ENCODE measurements at regions not wholly inside any gene's neighbourhood (a gene's known extent, or its start where the extent isn't known, plus 50 kb on each side); places are given as distances from the start of the nearest gene placed in this dataset.

GRCh38 chr12:131613186-131613585, 97.7 kb upstream of the SFSWAP start:
- no peak overlapping the region for H3K4me3 ChIP-seq (ENCODE audit: low read depth, low read length)
- H3K36me3 ChIP-seq (ENCODE audit: control insufficient read depth, insufficient read depth, low read length), result no peaks in the 10 kb centered on the region
- no peaks in the 10 kb centered on the region for H3K27me3 ChIP-seq (ENCODE audit: control insufficient read depth, insufficient read depth, low read length)
- no peak for FAIRE-seq
- TF ChIP-seq CTCF (IDR thresholded peaks at IDR 0.05; ENCODE audit: insufficient read depth, low read length, severe bottlenecking), result no peak
- DNase-seq (ENCODE audit: low read depth), result no peak

DNA sequence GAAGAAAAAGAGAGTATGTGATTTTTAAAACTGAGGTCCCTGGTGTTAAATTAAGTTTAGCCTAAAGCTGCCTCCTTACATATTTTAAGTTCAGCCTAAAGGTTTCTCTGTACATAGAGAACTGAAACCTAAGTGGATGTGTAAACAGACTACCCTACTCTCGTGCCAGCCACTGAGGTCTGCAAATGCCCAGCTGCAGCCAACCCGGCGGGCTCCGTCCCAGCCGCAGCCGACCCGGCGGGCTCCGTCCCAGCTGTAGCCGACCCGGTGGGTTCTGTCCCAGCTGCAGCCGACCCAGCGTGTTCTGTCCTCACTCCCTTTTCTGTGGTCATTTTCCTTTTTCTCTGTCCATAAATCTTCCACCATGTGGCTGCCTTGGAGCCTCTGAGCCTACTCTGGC, 97.2 kb upstream of the SFSWAP start:
- Histone ChIP-seq H3K4me3 (ENCODE audit: low read depth, low read length) (no peak overlapping the region), H3K27me3 (ENCODE audit: control insufficient read depth, insufficient read depth, low read length) (no peaks in the 10 kb centered on the region), H3K36me3 (ENCODE audit: control insufficient read depth, insufficient read depth, low read length) (no peaks in the 10 kb centered on the region)
- DNase-seq (ENCODE audit: low read depth), result no peak
- no peak for FAIRE-seq
- no peak for TF ChIP-seq CTCF (IDR thresholded peaks at IDR 0.05; ENCODE audit: insufficient read depth, low read length, severe bottlenecking)

GRCh38 chr12:131615326-131616042, 95.4 kb upstream of the SFSWAP start:
- no peaks in the 10 kb centered on the region for H3K27me3 ChIP-seq (ENCODE audit: control insufficient read depth, insufficient read depth, low read length)
- FAIRE-seq, result no peak
- no peak for TF ChIP-seq CTCF (IDR thresholded peaks at IDR 0.05; ENCODE audit: insufficient read depth, low read length, severe bottlenecking)
- no peaks in the 10 kb centered on the region for H3K36me3 ChIP-seq (ENCODE audit: control insufficient read depth, insufficient read depth, low read length)
- no peak overlapping the region for H3K4me3 ChIP-seq (ENCODE audit: low read depth, low read length)
- no peak for DNase-seq (ENCODE audit: low read depth)

DNA sequence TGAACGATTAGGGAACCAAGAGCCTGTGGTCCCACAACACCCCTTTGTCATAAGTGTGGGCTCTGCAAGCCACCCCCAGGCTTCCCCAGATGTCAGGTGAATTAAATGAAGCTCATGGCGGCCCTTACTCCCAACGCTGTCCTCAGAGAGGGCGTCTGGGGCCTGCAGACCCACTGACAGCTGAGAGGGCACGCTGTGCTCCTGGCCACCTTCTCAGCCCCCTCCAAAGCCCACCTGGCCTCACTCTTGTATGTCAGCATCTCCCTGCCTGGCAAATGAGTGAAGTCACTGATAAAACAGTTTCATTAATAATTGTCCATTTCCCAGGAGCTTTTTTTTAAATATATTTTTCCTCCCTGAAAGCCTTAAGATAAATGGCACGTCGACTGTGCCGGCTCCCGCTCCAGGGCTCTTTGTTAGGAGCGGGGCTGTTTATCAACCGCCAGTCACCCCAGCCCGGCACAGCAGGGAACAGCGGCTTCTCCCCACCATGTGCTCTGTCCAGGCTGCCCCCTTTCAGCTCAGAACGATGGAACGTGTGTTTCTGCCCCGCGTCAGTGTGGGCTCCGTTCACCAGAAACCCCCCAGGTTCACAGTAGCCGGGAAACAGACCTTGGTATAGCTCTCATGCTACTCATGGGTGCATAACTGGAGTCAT, 94.7 kb upstream of the SFSWAP start:
- H3K4me3 ChIP-seq (ENCODE audit: low read depth, low read length), result no peak overlapping the region
- no peak for DNase-seq (ENCODE audit: low read depth)
- no peak for FAIRE-seq
- H3K27me3 ChIP-seq (ENCODE audit: control insufficient read depth, insufficient read depth, low read length), result no peaks in the 10 kb centered on the region
- TF ChIP-seq CTCF (IDR thresholded peaks at IDR 0.05; ENCODE audit: insufficient read depth, low read length, severe bottlenecking), result no peak
- H3K36me3 ChIP-seq (ENCODE audit: control insufficient read depth, insufficient read depth, low read length), result no peaks in the 10 kb centered on the region

- FAIRE-seq (no peak), DNase-seq (ENCODE audit: low read depth) (no peak)
- Histone ChIP-seq H3K27me3 (ENCODE audit: control insufficient read depth, insufficient read depth, low read length) (no peaks in the 10 kb centered on the region), H3K36me3 (ENCODE audit: control insufficient read depth, insufficient read depth, low read length) (no peaks in the 10 kb centered on the region), H3K4me3 (ENCODE audit: low read depth, low read length) (no peak overlapping the region)
- no peak for TF ChIP-seq CTCF (IDR thresholded peaks at IDR 0.05; ENCODE audit: insufficient read depth, low read length, severe bottlenecking)
Observed at GRCh38 chr12:131616738-131617137, 94.2 kb upstream of the SFSWAP start.
